SU-DHL-6 (cell line): ENCODE measurements at regions not wholly inside any gene's neighbourhood (a gene's known extent, or its start where the extent isn't known, plus 50 kb on each side); places are given as distances from the start of the nearest gene placed in this dataset.
"Not testable (repeated sequence)": the region's sequence is repeated elsewhere in the genome, so short reads cannot be mapped to it uniquely, and the experiment has no call there.

Source experiments
- H2AFZ ChIP-seq: fragments of 200-600 bp; sonication (generic); 2 replicates; pipeline ENCODE4 v1.6.1; 2014; ENCODE audit warnings: low read depth, mild to moderate bottlenecking, moderate library complexity, mixed read lengths, antibody characterized with exemption, low read length; ENCODE audit not compliant: severe bottlenecking
- H3F3A ChIP-seq: fragments of 200-600 bp; shearing (Covaris generic); 2 replicates; pipeline ENCODE4 v1.6.0; 2016; ENCODE audit warnings: antibody characterized with exemption, mild to moderate bottlenecking; ENCODE audit not compliant: insufficient read depth
- H3K27ac ChIP-seq: fragments of 200-600 bp; sonication (generic); 2 replicates; pipeline ENCODE4 v1.5.1; 2016; ENCODE audit warnings: low read depth, mild to moderate bottlenecking, low read length, moderate library complexity, mixed read lengths
- H3K27me3 ChIP-seq: fragments of 200-600 bp; sonication (generic), shearing (Covaris generic); 2 replicates; pipeline ENCODE4 v1.6.0; 2014; ENCODE audit warnings: mild to moderate bottlenecking, low read length
- H3K36me3 ChIP-seq: fragments of 200-600 bp; sonication (generic); 2 replicates; pipeline ENCODE4 v1.6.1; 2014; ENCODE audit warnings: mild to moderate bottlenecking, low read length, mixed read lengths
- H3K4me2 ChIP-seq: fragments of 300-600, 200-600 bp; shearing (Covaris generic), sonication (generic); 2 replicates; pipeline ENCODE4 v1.6.0; 2014; ENCODE audit warnings: low read length, low read depth, mild to moderate bottlenecking; ENCODE audit not compliant: poor library complexity, severe bottlenecking
- H3K4me3 ChIP-seq: fragments of 200-600 bp; sonication (generic); 2 replicates; pipeline ENCODE4 v1.5.1; 2014; ENCODE audit warnings: antibody characterized with exemption, low read length, mild to moderate bottlenecking, mixed read lengths; ENCODE audit not compliant: insufficient read depth, poor library complexity, severe bottlenecking
- H3K79me2 ChIP-seq: fragments of 200-600 bp; sonication (generic); 2 replicates; pipeline ENCODE4 v1.6.1; 2014; ENCODE audit warnings: mild to moderate bottlenecking, low read length, moderate library complexity; ENCODE audit not compliant: insufficient read depth
- H3K9ac ChIP-seq: fragments of 200-600 bp; sonication (generic); 2 replicates; pipeline ENCODE4 v1.7.0; 2014; ENCODE audit warnings: mild to moderate bottlenecking, low read length
- H3K9me2 ChIP-seq: fragments of 200-600 bp; sonication (generic); replicated peaks from 2 replicates; pipeline ENCODE4 v1.6.1; 2014; ENCODE audit warnings: low read length; ENCODE audit not compliant: insufficient read depth
- H3K9me3 ChIP-seq: fragments of 200-600 bp; sonication (generic); 2 replicates; pipeline ENCODE4 v1.6.1; 2014; ENCODE audit warnings: low read length, mixed read lengths; ENCODE audit not compliant: insufficient read depth
- H4K20me1 ChIP-seq: fragments of 200-600 bp; sonication (generic); 2 replicates; pipeline ENCODE4 v1.6.1; 2014; ENCODE audit warnings: low read depth, mild to moderate bottlenecking, antibody characterized with exemption, low read length, moderate library complexity, mixed read lengths

DNA sequence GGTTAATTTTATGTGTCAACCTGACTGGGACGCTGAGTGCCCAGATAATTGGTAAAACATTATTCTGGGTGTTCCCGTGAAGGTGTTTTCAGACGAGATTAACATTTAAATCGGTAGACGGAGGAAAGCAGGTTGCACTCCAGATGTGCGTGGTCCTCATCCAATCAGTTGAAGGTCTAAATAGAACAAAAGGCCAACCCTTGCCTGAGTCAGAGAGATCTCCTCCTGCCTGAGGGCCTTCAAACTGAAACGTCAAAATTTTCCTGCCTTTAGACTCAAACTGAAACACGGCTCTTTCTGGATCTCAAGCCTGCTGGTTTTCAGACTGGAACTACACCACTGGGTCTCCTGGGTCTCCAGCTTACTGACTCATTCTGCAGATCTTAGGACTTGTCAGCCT is 70.9 kb downstream of the NPIPA5 start:
- H3K9ac ChIP-seq, H3F3A ChIP-seq, H3K27ac ChIP-seq, H3K27me3 ChIP-seq, H3K4me3 ChIP-seq, H3K79me2 ChIP-seq, H3K4me2 ChIP-seq, H2AFZ ChIP-seq, H3K36me3 ChIP-seq, H3K9me3 ChIP-seq, H4K20me1 ChIP-seq, H3K9me2 ChIP-seq: not testable (repeated sequence)

- H2AFZ ChIP-seq, H3K9ac ChIP-seq, H3K9me2 ChIP-seq, H3K27me3 ChIP-seq, H3K9me3 ChIP-seq, H3F3A ChIP-seq, H3K4me3 ChIP-seq, H4K20me1 ChIP-seq, H3K4me2 ChIP-seq, H3K79me2 ChIP-seq, H3K27ac ChIP-seq, H3K36me3 ChIP-seq: not testable (repeated sequence)
Observed at GRCh38 chr16:15305889-15306288, 72.2 kb downstream of the NPIPA5 start.

- not testable (repeated sequence) for H3K9me3 ChIP-seq, H4K20me1 ChIP-seq, H3K4me3 ChIP-seq, H2AFZ ChIP-seq, H3K27ac ChIP-seq, H3K36me3 ChIP-seq, H3K27me3 ChIP-seq, H3K79me2 ChIP-seq, H3K9ac ChIP-seq, H3K9me2 ChIP-seq, H3K4me2 ChIP-seq, H3F3A ChIP-seq
Observed at GRCh38 chr16:15303667-15304324, 74.3 kb downstream of the NPIPA5 start.

GRCh38 chr16:15297104-15297503 is 81.0 kb downstream of the NPIPA5 start:
- H3K4me2 ChIP-seq, H3K36me3 ChIP-seq, H3F3A ChIP-seq, H3K27me3 ChIP-seq, H3K4me3 ChIP-seq, H3K79me2 ChIP-seq, H2AFZ ChIP-seq, H3K9me2 ChIP-seq, H3K9ac ChIP-seq, H3K9me3 ChIP-seq, H4K20me1 ChIP-seq, H3K27ac ChIP-seq: not testable (repeated sequence)

GRCh38 chr16:15274796-15275195 is 103.3 kb downstream of the NPIPA5 start:
- not testable (repeated sequence) for H2AFZ ChIP-seq, H3K27ac ChIP-seq, H3K36me3 ChIP-seq, H3K9me2 ChIP-seq, H3K27me3 ChIP-seq, H3K4me2 ChIP-seq, H3K79me2 ChIP-seq, H4K20me1 ChIP-seq, H3K4me3 ChIP-seq, H3K9me3 ChIP-seq, H3K9ac ChIP-seq, H3F3A ChIP-seq

- H3K27ac ChIP-seq, H3K9ac ChIP-seq, H3K9me3 ChIP-seq, H3K79me2 ChIP-seq, H3K9me2 ChIP-seq, H4K20me1 ChIP-seq, H3K36me3 ChIP-seq, H3K4me3 ChIP-seq, H3K4me2 ChIP-seq, H3F3A ChIP-seq, H3K27me3 ChIP-seq, H2AFZ ChIP-seq: not testable (repeated sequence)
Observed at GRCh38 chr16:15273964-15274363, 104.1 kb downstream of the NPIPA5 start.

DNA sequence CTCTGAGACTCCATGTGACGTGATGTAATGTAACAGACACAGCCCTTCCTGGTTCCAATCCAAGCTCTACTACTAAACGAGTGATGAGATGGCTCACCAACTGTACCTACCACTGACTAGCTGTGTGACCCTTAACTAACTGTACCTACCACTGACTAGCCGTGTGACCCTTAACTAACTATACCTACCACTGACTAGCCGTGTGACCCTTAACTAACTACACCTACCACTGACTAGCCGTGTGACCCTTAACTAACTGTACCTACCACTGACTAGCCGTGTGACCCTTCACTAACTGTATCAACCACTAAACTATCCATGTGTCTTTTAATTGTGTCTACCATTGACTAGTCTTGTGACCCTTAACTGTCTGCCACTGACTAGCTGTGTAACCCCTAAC is 111.2 kb downstream of the NPIPA5 start:
- not testable (repeated sequence) for H3K9ac ChIP-seq, H3K79me2 ChIP-seq, H3K4me2 ChIP-seq, H3K36me3 ChIP-seq, H3K27ac ChIP-seq, H3K27me3 ChIP-seq, H3K4me3 ChIP-seq, H3K9me3 ChIP-seq, H3K9me2 ChIP-seq, H3F3A ChIP-seq, H2AFZ ChIP-seq, H4K20me1 ChIP-seq

DNA sequence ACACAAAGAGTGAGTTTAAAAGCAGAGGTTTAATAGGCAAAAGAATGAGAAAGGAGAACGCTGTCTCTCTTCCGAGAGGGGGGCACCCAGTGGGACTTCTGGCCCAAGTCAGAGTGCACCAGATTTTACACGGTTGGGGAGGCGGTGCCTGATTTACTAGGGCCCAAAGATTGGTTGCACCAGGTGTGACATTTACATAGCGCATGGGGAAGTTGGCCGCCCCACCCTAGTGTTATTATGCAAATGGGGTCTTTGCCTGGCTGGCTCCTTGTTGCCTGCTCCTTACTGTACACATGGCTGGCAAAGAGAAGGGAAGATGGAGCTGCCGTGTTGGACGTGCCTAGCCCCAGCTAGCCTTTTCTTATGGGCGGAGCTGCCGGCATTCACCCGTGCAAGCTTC is 115.9 kb downstream of the NPIPA5 start:
- H3K9me2 ChIP-seq, H3K79me2 ChIP-seq, H3K27me3 ChIP-seq, H3K27ac ChIP-seq, H3K9ac ChIP-seq, H3K9me3 ChIP-seq, H4K20me1 ChIP-seq, H3K4me2 ChIP-seq, H3F3A ChIP-seq, H2AFZ ChIP-seq, H3K4me3 ChIP-seq, H3K36me3 ChIP-seq: not testable (repeated sequence)
